Keratinocyte (primary cell): ENCODE measurements at regions not wholly inside any gene's neighbourhood (a gene's known extent, or its start where the extent isn't known, plus 50 kb on each side); places are given as distances from the start of the nearest gene placed in this dataset.

Experiments
- DNase-seq: peaks from one replicate; pipeline ENCODE4 v3.0.0-alpha.2; 2011; ENCODE audit warnings: low read depth, missing footprints, low spot score
- FAIRE-seq: peaks from 2 replicates; lab custom pipeline; 2011; peaks lifted over from hg19 to GRCh38; lab: Jason Lieb, UNC
- H2AFZ ChIP-seq: 2 replicates; pipeline ENCODE4 v1.6.0; 2012; ENCODE audit warnings: low read length, control low read depth, inconsistent platforms; ENCODE audit not compliant: control insufficient read depth
- H3K27ac ChIP-seq: 2 replicates; pipeline ENCODE4 v1.5.1; 2011; ENCODE audit warnings: low read length; ENCODE audit not compliant: control insufficient read depth, insufficient read depth
- H3K27me3 ChIP-seq: 3 replicates; pipeline ENCODE4 v1.6.0; 2011; ENCODE audit warnings: low read length; ENCODE audit not compliant: control insufficient read depth, insufficient read depth; ENCODE audit errors: extremely low read depth
- H3K36me3 ChIP-seq, 2 experiments: 2 replicates in 1 of 2; 3 replicates in 1 of 2; pipeline ENCODE4 v1.5.1; 2011; ENCODE audit warnings: low read length in 2 of 2, mild to moderate bottlenecking in 1 of 2; ENCODE audit not compliant: control insufficient read depth in 2 of 2, insufficient read depth in 2 of 2; ENCODE audit errors: extremely low read depth in 1 of 2
- H3K4me1 ChIP-seq: 3 replicates; pipeline ENCODE4 v1.5.1; 2011; ENCODE audit warnings: low read length; ENCODE audit not compliant: control insufficient read depth, insufficient read depth; ENCODE audit errors: extremely low read depth
- H3K4me2 ChIP-seq: 3 replicates; pipeline ENCODE4 v1.6.0; 2011; ENCODE audit warnings: low read depth, low read length; ENCODE audit not compliant: control insufficient read depth, insufficient read depth; ENCODE audit errors: extremely low read depth
- H3K4me3 ChIP-seq, 3 experiments: fragments of 200-600 bp in 1 of 3; sonication (generic) in 1 of 3; 2 replicates in 2 of 3; 3 replicates in 1 of 3; pipeline ENCODE4 v1.5.1; 2011 to 2016; ENCODE audit warnings: low read length in 3 of 3, mild to moderate bottlenecking in 3 of 3, control low read depth in 2 of 3, inconsistent platforms in 1 of 3, low read depth in 1 of 3, mixed read lengths in 1 of 3, mixed run types in 1 of 3, moderate library complexity in 1 of 3; ENCODE audit not compliant: control insufficient read depth in 2 of 3, insufficient read depth in 2 of 3; ENCODE audit errors: extremely low read depth in 1 of 3
- H3K79me2 ChIP-seq: 2 replicates; pipeline ENCODE4 v1.6.0; 2012; ENCODE audit warnings: low read length; ENCODE audit not compliant: control insufficient read depth, insufficient read depth
- H3K9ac ChIP-seq: 3 replicates; pipeline ENCODE4 v1.6.0; 2011; ENCODE audit warnings: low read length; ENCODE audit not compliant: control insufficient read depth, insufficient read depth; ENCODE audit errors: extremely low read depth
- H3K9me1 ChIP-seq: 3 replicates; pipeline ENCODE4 v1.6.0; 2011; ENCODE audit warnings: low read length; ENCODE audit not compliant: control insufficient read depth, insufficient read depth; ENCODE audit errors: extremely low read depth
- H3K9me3 ChIP-seq: 2 replicates; pipeline ENCODE4 v1.5.1; 2012; ENCODE audit warnings: low read depth, low read length; ENCODE audit not compliant: control insufficient read depth
- H4K20me1 ChIP-seq: 3 replicates; pipeline ENCODE4 v1.6.0; 2011; ENCODE audit warnings: low read length; ENCODE audit not compliant: control insufficient read depth, insufficient read depth; ENCODE audit errors: extremely low read depth
- EZH2 ChIP-seq: IDR thresholded peaks from one replicate; pipeline ENCODE4 v1.6.1; 2012; ENCODE audit warnings: inconsistent platforms, mild to moderate bottlenecking, low read length, moderate library complexity
- dilution Hi-C: fragments of 300-500 bp; cut with MboI; formaldehyde crosslinking; loops from one replicate; pipeline ENCODE4 v1.7.0; 2020; ENCODE audit warnings: low sequenced_read_pairs; ENCODE audit not compliant: extremely low pct_ligation_motif_present
- TF ChIP-seq, protein P1 (sequence below), 3 experiments: IDR thresholded peaks in 1 of 3; conservative IDR thresholded peaks in 1 of 3; optimal IDR thresholded peaks in 1 of 3; 2 replicates in 2 of 3; 3 replicates in 1 of 3; pipeline versions ENCODE3 to v1.5.1; 2011; ENCODE audit warnings: low read length in 3 of 3, mild to moderate bottlenecking in 3 of 3, moderate library complexity in 2 of 3, control low read depth in 1 of 3, inconsistent platforms in 1 of 3; ENCODE audit not compliant: insufficient read depth in 2 of 3; ENCODE audit errors: extremely low read depth in 1 of 3

DNA sequence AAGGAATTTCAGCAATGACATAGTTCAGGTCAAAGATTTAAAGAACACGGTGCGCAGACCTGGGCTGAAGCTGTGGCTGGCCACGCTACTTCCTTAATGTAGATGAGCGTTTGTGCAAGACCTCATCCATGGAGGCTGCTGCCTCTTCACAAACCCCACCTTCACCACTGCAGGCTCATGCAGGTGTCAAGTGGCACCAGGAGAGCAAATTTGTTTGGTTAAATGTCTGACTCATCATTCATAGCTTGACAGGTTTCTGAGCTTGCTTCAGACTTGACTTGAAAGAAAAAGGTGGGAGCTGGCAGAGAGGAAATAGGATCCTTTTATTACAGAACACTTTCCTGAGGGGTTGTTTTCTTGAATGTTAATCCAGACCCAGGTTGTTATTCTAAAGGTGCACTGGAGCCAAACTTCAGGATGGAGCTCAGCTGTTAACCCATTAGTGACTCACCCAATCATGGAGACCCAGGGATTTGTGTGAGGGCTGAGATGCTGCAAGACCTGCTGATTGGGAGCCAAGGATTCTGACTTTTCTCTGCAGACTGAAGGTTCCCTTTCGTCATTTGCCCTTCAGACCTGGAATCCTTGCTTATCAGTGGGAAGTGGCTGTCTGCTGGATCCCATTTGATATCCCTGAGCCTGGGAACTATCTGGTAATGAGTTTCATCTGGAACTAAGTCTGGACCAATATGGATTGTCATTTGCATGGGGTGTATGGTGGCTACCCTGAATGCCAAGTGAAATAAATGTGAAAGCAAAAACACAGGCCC, 315.3 kb downstream of the PTTG2 start:
- dilution Hi-C loops = no loop called here
- Histone ChIP-seq H3K27ac (no peak overlapping the region), H3K36me3 (no peaks in the 10 kb centered on the region), H3K79me2 (no peaks in the 10 kb centered on the region), H3K4me2 (no peak overlapping the region), H3K9me3 (no peaks in the 10 kb centered on the region), H3K4me1 (peaks cover 11% of the 10 kb centered on the region), H2AFZ (no peak overlapping the region), H3K27me3 (no peaks in the 10 kb centered on the region), H3K9ac (no peak overlapping the region), H4K20me1 (no peaks in the 10 kb centered on the region), H3K4me3 (no peak overlapping the region), H3K9me1 (no peaks in the 10 kb centered on the region)
- FAIRE-seq = peak; percentile 26
- TF ChIP-seq, protein P1, sequence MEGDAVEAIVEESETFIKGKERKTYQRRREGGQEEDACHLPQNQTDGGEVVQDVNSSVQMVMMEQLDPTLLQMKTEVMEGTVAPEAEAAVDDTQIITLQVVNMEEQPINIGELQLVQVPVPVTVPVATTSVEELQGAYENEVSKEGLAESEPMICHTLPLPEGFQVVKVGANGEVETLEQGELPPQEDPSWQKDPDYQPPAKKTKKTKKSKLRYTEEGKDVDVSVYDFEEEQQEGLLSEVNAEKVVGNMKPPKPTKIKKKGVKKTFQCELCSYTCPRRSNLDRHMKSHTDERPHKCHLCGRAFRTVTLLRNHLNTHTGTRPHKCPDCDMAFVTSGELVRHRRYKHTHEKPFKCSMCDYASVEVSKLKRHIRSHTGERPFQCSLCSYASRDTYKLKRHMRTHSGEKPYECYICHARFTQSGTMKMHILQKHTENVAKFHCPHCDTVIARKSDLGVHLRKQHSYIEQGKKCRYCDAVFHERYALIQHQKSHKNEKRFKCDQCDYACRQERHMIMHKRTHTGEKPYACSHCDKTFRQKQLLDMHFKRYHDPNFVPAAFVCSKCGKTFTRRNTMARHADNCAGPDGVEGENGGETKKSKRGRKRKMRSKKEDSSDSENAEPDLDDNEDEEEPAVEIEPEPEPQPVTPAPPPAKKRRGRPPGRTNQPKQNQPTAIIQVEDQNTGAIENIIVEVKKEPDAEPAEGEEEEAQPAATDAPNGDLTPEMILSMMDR (optimal IDR thresholded peaks at IDR 0.05 in 1 of 3, IDR thresholded peaks at IDR 0.05 in 1 of 3, conservative IDR thresholded peaks at IDR 0.05 in 1 of 3; ENCODE audit: extremely low read depth in 1 of 3, insufficient read depth in 2 of 3, low read length in 3 of 3) = no peak
- no peak for TF ChIP-seq EZH2
- DNase-seq = peak; percentile 2

DNA sequence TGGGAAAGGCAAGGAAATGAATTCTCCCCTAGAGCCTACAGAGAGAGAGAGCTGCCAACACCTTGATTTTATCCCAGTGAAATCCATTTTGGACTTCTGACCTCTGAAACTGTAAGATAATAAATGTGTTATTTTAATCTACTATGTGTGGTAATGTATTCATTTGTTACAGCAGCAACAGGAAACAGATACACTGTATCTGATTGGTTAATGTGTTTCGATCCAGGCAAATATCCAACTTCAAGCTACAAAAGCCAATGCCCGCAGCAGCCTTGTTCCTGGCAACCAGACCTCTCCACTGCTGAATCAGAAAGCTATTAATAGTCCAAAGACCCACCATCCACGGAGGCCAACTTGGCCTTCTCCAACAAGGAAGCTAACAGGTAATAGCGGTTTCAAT, 318.1 kb downstream of the PTTG2 start:
- no peak for TF ChIP-seq EZH2
- TF ChIP-seq, protein P1 (optimal IDR thresholded peaks at IDR 0.05 in 1 of 3, IDR thresholded peaks at IDR 0.05 in 1 of 3, conservative IDR thresholded peaks at IDR 0.05 in 1 of 3; ENCODE audit: extremely low read depth in 1 of 3, insufficient read depth in 2 of 3, low read length in 3 of 3) = no peak
- Histone ChIP-seq H2AFZ (no peak overlapping the region), H4K20me1 (no peaks in the 10 kb centered on the region), H3K27ac (no peak overlapping the region), H3K4me1 (peaks cover 16% of the 10 kb centered on the region), H3K36me3 (no peaks in the 10 kb centered on the region), H3K4me2 (no peak overlapping the region), H3K9ac (no peak overlapping the region), H3K4me3 (no peak overlapping the region), H3K79me2 (no peaks in the 10 kb centered on the region), H3K9me3 (no peaks in the 10 kb centered on the region), H3K9me1 (no peaks in the 10 kb centered on the region), H3K27me3 (no peaks in the 10 kb centered on the region)
- dilution Hi-C loops = no loop called here
- FAIRE-seq = no peak
- no peak for DNase-seq
